G401 (cell line): ENCODE measurements at regions not wholly inside any gene's neighbourhood (a gene's known extent, or its start where the extent isn't known, plus 50 kb on each side); places are given as distances from the start of the nearest gene placed in this dataset.
A peak's percentile ranks its signal among the peaks of the same experiment; 100 is the strongest.

Source experiments
- DNase-seq: peaks from one replicate; pipeline ENCODE4 v3.0.0-alpha.2; 2015; ENCODE audit warnings: low spot score
- in situ Hi-C: cut with HindIII; loops from 2 replicates; pipeline ENCODE4 v1.10.0; 2016; ENCODE audit warnings: low sequenced_read_pairs, mixed read lengths

DNA sequence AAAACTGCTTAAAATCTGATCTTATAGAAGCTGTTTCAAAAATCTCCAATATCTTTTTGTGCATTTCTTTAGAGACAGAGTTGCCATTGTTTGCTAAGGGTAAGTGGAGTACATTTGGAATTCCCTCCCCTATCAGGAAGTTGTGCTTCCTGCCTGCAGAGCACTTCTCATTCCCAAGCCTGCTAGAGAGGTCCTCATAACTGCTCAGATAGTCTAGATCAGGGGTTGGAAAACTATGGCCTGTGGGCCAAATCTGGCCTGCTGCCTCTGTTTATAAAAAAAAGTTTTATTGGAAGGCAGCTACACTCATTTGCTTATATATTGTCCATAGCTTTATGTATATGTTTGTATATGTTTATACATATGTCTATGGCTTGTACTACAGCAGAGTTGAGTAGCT is 333.7 kb upstream of the PROK2 start:
- in situ Hi-C loops = no loop called here
- DNase-seq = no peak

DNA sequence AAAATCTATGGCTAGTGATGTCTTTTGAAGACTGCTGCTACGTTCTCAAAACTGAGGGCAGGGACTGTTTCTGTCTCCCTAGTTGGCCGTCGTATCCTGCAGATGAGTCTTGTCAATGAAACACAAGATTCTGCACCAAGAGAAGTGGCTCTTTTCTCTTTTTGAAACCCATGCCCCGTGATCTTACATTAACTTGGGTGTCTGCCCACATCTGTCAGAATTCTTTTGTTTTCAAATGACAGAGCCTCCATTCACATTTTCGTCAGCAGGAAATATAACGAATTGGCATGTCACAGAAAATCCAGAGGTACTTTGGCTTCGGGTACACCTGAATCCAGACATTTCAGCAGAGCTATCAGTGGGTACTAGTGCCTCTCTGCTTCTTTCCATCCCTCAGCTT is 331.3 kb upstream of the PROK2 start:
- DNase-seq = no peak
- in situ Hi-C loops = no loop called here

DNA sequence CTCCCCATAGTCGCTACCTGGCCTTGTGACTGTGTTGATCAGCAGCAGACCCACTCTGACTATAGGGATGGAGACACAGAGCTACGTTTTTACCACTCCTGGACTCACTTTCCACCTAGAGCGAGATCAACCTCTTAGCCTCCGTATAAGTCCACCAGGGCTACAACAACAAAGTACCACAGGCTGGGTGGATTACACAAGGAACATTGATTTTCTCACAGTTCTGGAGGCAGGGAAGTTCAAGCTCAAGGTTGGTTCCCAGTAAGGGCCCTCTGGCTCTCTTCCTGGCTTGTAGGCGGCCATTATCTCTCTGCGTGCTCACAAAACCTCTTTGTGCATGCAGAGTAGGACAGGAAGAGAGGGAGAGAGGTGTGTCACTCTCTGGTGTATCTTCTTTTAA is 330.4 kb upstream of the PROK2 start:
- in situ Hi-C loops = no loop called here
- DNase-seq = no peak

- DNase-seq = no peak
- in situ Hi-C loops = no loop called here
Observed at GRCh38 chr3:72114773-72115172, 329.8 kb upstream of the PROK2 start.

GRCh38 chr3:72113964-72114363 is 329.0 kb upstream of the PROK2 start:
- DNase-seq = no peak
- in situ Hi-C loops = no loop called here

GRCh38 chr3:72113564-72113963 is 328.6 kb upstream of the PROK2 start:
- in situ Hi-C loops = no loop called here
- no peak for DNase-seq

- no peak for DNase-seq
- in situ Hi-C loops = no loop called here
Observed at GRCh38 chr3:72112435-72112834, 327.5 kb upstream of the PROK2 start.

GRCh38 chr3:72111265-72112205 is 326.6 kb upstream of the PROK2 start:
- DNase-seq = no peak
- in situ Hi-C loops = no loop called here

DNA sequence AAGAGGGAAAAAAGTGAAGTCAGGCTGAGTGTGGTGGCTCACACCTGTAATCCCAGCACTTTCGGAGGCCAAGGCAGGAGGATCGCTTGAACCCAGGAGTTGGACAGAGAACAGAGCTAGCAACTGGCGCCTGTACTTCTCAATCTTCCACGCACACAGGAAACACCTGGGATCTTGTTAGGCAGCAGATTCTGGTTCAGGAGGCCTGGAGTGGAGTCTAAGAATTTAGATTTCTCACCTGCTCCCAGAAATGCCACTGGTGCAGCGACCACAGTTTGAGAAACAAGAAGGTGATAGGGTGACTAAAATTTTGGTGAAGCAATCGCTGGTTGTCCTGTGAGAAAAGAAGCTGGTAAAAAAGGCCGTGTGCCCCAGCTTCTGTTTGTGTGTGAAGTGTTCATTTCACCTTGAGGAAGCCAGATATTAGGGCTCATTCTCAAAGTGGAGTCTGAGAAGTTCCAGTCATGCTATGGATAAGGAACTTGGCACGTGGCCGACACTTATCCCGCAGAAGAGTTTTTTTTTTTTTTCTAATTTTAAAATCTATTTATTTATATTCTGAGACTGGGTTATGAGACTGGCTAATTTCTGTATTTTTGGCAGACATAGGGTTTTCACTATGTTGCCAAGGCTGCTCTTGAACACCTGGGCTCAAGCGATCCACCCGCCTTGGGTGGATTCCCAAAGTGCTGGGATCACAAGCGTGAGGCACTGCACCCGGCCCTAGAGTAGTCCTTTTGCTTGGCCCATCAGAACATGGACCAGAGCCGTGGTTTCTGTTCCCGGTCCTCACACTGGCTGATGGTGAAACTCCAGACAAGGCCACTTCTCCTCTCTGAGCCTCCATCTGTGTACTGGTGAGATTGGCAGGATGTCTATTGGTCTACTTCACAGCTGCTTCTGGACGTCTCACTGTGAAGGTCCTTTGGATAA is 324.6 kb upstream of the PROK2 start:
- no peak for DNase-seq
- in situ Hi-C loops = no loop called here

DNA sequence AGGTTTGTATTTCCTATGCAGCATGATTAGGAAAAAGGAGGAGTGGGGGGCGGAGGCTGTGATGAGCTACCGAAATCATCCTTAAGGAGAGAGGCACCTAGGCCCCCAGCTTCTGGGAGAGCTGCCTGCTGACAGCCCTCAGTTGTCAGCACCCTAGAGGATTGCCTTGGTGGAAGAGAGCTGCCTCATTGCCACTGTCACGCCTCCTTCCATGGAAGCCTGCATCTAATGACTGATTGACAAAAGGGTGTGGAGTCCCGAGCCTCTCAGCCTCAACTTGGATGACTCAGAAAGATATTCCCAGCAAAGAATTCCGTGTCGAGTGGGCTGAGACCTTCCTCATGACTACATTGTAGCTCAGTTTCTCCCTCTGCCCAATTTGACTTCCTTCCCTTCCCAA is 320.4 kb upstream of the PROK2 start:
- in situ Hi-C loops = no loop called here
- no peak for DNase-seq

GRCh38 chr3:72102112-72102616 is 317.2 kb upstream of the PROK2 start:
- in situ Hi-C loops = no loop called here
- DNase-seq = no peak

GRCh38 chr3:72101494-72101893 is 316.5 kb upstream of the PROK2 start:
- no peak for DNase-seq
- in situ Hi-C loops = no loop called here

GRCh38 chr3:72100601-72101187 is 315.7 kb upstream of the PROK2 start:
- in situ Hi-C loops = no loop called here

DNA sequence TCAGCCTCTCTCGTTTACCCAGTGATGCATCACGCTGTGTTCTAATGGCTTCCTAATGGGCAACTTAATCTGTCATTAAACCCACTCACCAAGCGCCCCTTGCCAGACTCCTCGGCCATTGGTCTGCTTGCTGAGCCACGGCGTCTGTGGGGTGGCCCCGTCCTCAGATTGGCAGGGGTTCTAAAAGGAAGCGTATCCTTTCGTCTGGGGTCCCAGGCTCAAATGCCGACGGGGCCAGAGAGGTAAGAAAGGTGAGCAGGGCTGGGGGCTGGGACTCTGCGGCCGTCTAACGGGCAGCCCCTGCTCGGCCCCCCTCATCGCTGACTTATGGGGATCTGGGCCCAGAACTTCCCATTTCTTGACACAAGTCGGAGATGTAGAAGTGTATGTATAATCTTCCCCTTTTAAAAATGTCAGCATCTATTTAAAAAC is 315.1 kb upstream of the PROK2 start:
- no peak for DNase-seq
- in situ Hi-C loops = no loop called here

More at GRCh38 chr3:72100601-72101187, 315.7 kb upstream of the PROK2 start:
- DNase-seq = peak; percentile 18

GRCh38 chr3:72099326-72100079 is 314.6 kb upstream of the PROK2 start:
- DNase-seq = no peak
- in situ Hi-C loops = no loop called here

DNA sequence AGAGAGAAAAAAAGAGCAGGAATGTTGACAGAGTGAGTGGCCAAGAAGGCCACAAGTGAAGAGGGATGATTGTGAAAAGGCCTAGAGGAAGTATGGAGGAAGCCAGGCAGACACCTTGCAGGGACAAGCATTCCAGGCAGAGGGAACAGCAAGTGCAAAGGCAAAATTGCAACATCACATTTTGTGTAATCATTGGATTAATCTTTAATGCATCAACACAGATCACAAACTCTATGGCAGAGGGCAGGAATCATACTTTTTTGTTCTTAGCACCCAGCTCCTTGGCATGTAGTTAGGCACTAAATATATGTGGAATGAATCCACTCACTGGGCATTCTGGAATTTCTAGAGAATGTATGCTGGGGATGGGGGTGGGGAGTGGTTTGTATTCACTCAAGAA is 312.1 kb upstream of the PROK2 start:
- in situ Hi-C loops = no loop called here

DNA sequence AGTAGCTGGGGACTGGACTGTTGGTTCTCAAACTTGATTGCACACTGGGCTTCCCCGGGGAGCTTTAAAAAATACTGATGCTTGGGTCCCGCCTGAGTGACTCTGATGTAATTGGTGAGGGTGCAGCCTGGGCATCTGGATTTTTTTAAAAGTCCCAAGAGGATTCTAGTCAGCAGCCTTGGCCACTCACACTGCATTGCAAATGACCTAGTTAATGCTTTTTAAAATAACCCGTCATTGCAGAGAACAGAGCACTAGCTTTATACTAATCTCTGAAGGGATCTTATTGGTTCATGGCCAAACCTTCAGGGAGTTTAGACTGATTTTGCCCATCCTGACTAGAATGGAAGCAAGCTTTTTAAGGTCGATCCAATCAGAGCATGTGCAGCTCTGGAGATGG is 310.6 kb upstream of the PROK2 start:
- no peak for DNase-seq
- in situ Hi-C loops = no loop called here

More for the DNA sequence above, 312.1 kb upstream of the PROK2 start:
- DNase-seq = no peak

GRCh38 chr3:72093992-72094334 is 309.0 kb upstream of the PROK2 start:
- no peak for DNase-seq

More at GRCh38 chr3:72093992-72094334, 309.0 kb upstream of the PROK2 start:
- in situ Hi-C loops = no loop called here
